ENCODE measurements at regions not wholly inside any gene's neighbourhood (a gene's known extent, or its start where the extent isn't known, plus 50 kb on each side); places are given as distances from the start of the nearest gene placed in this dataset.

DNA sequence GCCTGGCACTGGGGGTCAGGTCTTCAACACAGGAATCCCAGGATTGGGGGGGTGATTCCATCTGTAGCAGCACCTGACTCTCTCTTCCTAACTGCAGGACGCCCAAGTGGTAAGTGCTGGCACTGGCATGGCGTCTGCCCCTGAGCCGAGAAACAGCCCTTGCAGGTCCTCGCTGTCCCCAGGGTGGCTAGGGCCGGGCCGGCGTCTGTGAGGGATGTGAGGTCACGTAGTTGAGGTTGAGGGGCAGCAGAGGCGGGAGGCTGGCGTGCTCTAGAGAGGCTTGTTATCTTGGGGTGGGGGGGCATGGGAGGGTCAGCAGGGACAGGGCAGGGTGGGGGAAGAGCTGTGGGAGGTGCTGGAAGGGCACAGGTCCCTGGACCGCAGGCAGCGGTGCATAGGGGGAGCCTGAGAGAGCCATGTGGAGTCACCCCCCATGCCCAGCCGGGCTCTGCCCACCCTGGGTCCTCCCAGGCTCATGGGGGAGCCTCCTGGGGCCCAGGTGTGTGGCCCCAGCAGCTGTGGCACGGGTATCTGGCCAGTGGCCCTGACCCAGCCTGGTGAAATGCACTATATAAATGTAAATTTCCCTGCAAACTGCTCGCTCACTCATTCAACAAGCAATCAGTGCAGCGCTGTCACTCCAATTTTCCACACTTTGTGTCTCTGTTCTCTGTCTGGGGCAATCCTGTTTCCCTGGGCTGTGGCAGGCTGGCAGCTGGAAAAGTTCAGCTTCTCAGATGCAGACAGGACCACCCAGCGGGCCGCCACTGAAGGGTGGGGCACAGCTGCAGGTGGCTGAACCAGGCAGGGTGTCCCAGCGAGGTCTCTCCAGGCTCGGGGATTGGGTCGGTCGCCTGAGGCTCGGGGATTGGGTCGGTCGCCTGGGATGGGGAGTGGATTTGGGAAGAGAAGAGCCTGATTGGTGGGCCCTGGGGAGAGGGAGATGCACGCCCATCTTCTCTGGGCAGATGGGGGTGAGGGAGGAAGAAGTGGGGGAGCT is 102.2 kb upstream of the NKX1-1 start:
- no peaks in the 10 kb centered on the region for H3K9me3 Mint-ChIP-seq
- H3K4me1 Mint-ChIP-seq: no peaks in the 10 kb centered on the region
- H3K27me3 Mint-ChIP-seq (ENCODE audit: low read depth in 3 of 3): peaks cover 0 to 5% (median 2%) of the 10 kb centered on the region in 3 donors
- H3K27ac Mint-ChIP-seq: no peak overlapping the region
- peaks cover 0 to 2% (median 0%) of the 10 kb centered on the region in 3 donors for H3K36me3 Mint-ChIP-seq
- no peak overlapping the region for H3K4me3 Mint-ChIP-seq
- no peak for DNase-seq

GRCh38 chr4:1506956-1507721 is 100.9 kb upstream of the NKX1-1 start:
- H3K4me1 Mint-ChIP-seq: no peaks in the 10 kb centered on the region
- no peaks in the 10 kb centered on the region for H3K9me3 Mint-ChIP-seq
- H3K27me3 Mint-ChIP-seq (ENCODE audit: low read depth in 3 of 3): peaks cover 0 to 5% (median 2%) of the 10 kb centered on the region in 3 donors
- DNase-seq: no peak
- H3K36me3 Mint-ChIP-seq: peaks cover 0 to 2% (median 0%) of the 10 kb centered on the region in 3 donors
- H3K27ac Mint-ChIP-seq: no peak overlapping the region
- no peak overlapping the region for H3K4me3 Mint-ChIP-seq

DNA sequence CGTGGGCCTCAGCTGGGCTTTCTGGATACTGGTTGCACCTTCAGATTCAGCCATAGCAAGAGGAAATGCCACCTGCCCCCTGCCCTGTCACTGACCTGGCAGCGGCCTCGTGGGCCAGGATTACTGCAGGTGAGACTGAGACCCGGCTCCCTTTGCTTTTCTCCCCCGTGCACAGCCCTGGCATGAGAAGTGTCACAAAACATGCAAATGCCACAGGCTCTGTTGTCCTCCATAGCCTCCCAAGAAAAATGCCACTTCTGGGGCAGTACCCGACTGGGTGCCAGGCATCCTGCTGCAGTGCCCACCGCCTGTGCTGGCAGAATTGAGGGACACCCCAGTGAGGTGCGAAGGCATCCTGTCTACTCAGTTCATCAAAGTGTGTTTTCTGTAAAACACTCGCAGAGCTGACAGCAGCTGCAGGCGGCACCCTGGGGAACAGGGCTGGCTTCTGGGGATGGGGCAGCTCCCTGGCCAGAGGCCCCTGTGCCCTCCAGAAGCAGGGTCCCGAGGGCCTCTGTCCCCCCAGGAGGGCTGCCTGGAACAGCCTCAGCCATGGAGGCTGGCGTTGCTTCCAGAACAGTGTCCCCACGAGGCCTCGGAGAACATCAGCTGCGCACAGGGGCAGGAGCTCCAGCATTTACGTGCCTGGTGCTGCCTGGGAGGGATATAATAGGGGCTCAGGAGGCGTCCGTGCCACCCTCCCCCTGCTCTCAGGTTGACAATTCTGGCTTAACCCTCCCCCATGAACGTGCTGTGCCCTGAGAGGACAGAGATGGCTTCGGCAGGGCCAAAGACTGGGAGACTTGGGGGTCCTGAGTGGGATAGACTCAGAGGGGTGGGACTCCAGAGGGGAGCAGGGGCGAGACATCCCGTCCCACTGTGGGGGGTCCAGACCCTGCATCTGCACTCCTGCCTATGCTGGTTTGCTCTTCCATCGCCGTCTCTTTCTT is 99.5 kb upstream of the NKX1-1 start:
- H3K4me3 Mint-ChIP-seq: no peak overlapping the region
- H3K4me1 Mint-ChIP-seq: no peaks in the 10 kb centered on the region
- no peaks in the 10 kb centered on the region for H3K9me3 Mint-ChIP-seq
- DNase-seq: no peak
- H3K27ac Mint-ChIP-seq: no peak overlapping the region
- peaks cover 0 to 2% (median 2%) of the 10 kb centered on the region in 3 donors for H3K27me3 Mint-ChIP-seq (ENCODE audit: low read depth in 3 of 3)
- peaks cover 0 to 2% (median 0%) of the 10 kb centered on the region in 3 donors for H3K36me3 Mint-ChIP-seq

DNA sequence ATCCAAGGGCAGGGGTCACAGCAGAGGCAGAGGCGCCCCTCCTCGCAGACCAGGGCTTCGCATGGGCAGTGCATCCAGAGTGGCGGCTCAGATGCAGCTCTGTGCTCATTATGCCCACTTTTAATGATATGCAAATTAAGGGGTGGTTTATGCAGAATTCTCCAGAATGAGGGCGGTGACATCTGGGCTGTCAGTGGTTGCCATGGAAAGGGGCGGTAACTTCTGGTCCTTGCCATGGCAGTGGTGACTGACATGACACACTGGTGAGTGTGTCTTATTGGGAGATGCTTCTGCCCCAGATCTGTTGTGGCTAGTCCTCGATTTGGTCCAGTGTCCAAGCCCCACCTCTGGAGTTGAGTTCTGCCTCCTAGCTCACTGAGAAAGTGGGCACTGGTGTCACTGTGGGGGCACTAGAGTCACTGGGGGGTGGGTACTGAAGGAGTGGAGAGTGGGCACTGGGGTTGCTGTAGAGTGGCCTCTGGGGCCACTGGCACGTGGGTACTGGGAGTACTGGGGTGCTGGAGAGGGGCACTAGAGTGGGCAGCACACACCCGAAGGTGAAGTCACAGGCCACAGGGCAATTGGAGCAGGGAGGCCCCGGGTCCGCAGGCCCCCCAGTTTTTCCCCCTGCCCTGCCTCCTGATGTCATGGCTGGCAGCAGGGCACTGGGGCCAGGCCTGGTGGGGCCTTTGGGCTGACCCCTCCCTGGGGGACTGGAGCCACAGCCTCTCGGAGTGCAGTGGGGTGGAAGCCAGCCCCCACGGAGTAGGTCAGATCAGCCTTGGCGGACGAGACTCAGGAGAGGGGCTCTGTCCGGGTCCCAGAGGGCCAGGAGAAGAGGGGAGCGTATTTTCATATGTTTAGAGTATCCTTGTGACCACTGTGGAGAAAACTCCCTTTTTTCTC is 98.6 kb upstream of the NKX1-1 start:
- no peaks in the 10 kb centered on the region for H3K36me3 Mint-ChIP-seq
- H3K27me3 Mint-ChIP-seq (ENCODE audit: low read depth in 3 of 3): peaks cover 0 to 2% (median 0%) of the 10 kb centered on the region in 3 donors
- H3K27ac Mint-ChIP-seq: no peak overlapping the region
- H3K4me1 Mint-ChIP-seq: no peaks in the 10 kb centered on the region
- no peak overlapping the region for H3K4me3 Mint-ChIP-seq
- no peaks in the 10 kb centered on the region for H3K9me3 Mint-ChIP-seq
- DNase-seq: no peak

GRCh38 chr4:1503583-1504471 is 97.6 kb upstream of the NKX1-1 start:
- Mint-ChIP-seq H3K27me3 (ENCODE audit: low read depth in 3 of 3) (peaks cover 0 to 2% (median 0%) of the 10 kb centered on the region in 3 donors), H3K36me3 (no peaks in the 10 kb centered on the region), H3K9me3 (no peaks in the 10 kb centered on the region), H3K4me1 (no peaks in the 10 kb centered on the region), H3K4me3 (no peak overlapping the region), H3K27ac (no peak overlapping the region)
- no peak for DNase-seq

- H3K27ac Mint-ChIP-seq: no peak overlapping the region
- no peak for DNase-seq
- no peaks in the 10 kb centered on the region for H3K9me3 Mint-ChIP-seq
- no peaks in the 10 kb centered on the region for H3K4me1 Mint-ChIP-seq
- no peak overlapping the region for H3K4me3 Mint-ChIP-seq
- no peaks in the 10 kb centered on the region for H3K36me3 Mint-ChIP-seq
- peaks cover 0 to under 1% (median 0%) of the 10 kb centered on the region in 3 donors for H3K27me3 Mint-ChIP-seq (ENCODE audit: low read depth in 3 of 3)
Observed at GRCh38 chr4:1502976-1503375, 96.7 kb upstream of the NKX1-1 start.

DNA sequence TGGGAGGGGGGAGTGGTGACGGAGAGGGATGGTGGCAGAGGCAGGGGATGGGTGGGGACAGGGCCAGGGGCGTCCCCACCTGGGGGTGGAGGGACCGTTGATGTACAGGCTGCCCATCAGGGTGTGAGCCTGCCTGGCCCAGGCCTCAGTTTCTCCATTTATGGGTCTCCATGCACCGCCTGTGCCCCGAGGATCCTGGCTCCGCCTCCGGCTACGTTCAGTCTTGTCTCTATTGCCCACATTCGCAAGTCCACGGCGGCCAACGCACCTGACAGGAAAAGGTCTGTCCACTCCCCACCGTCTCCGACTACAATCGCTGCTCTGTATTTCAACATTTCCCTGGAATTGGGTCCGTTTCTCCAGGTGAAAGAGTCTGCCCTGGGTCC is 96.3 kb upstream of the NKX1-1 start:
- H3K27me3 Mint-ChIP-seq (ENCODE audit: low read depth in 3 of 3): no peaks in the 10 kb centered on the region
- no peaks in the 10 kb centered on the region for H3K36me3 Mint-ChIP-seq
- H3K4me1 Mint-ChIP-seq: no peaks in the 10 kb centered on the region
- H3K4me3 Mint-ChIP-seq: no peak overlapping the region
- no peak overlapping the region for H3K27ac Mint-ChIP-seq
- no peak for DNase-seq
- H3K9me3 Mint-ChIP-seq: no peaks in the 10 kb centered on the region

GRCh38 chr4:1501754-1502500 is 95.7 kb upstream of the NKX1-1 start:
- no peaks in the 10 kb centered on the region for H3K4me1 Mint-ChIP-seq
- no peak overlapping the region for H3K4me3 Mint-ChIP-seq
- H3K27ac Mint-ChIP-seq: no peak overlapping the region
- DNase-seq: no peak
- no peaks in the 10 kb centered on the region for H3K27me3 Mint-ChIP-seq (ENCODE audit: low read depth in 3 of 3)
- H3K36me3 Mint-ChIP-seq: no peaks in the 10 kb centered on the region
- no peaks in the 10 kb centered on the region for H3K9me3 Mint-ChIP-seq

GRCh38 chr4:1500966-1501753 is 94.9 kb upstream of the NKX1-1 start:
- no peaks in the 10 kb centered on the region for H3K27me3 Mint-ChIP-seq (ENCODE audit: low read depth in 3 of 3)
- H3K27ac Mint-ChIP-seq: no peak overlapping the region
- H3K4me3 Mint-ChIP-seq: no peak overlapping the region
- H3K36me3 Mint-ChIP-seq: no peaks in the 10 kb centered on the region
- H3K4me1 Mint-ChIP-seq: no peaks in the 10 kb centered on the region
- H3K9me3 Mint-ChIP-seq: no peaks in the 10 kb centered on the region
- DNase-seq: no peak

DNA sequence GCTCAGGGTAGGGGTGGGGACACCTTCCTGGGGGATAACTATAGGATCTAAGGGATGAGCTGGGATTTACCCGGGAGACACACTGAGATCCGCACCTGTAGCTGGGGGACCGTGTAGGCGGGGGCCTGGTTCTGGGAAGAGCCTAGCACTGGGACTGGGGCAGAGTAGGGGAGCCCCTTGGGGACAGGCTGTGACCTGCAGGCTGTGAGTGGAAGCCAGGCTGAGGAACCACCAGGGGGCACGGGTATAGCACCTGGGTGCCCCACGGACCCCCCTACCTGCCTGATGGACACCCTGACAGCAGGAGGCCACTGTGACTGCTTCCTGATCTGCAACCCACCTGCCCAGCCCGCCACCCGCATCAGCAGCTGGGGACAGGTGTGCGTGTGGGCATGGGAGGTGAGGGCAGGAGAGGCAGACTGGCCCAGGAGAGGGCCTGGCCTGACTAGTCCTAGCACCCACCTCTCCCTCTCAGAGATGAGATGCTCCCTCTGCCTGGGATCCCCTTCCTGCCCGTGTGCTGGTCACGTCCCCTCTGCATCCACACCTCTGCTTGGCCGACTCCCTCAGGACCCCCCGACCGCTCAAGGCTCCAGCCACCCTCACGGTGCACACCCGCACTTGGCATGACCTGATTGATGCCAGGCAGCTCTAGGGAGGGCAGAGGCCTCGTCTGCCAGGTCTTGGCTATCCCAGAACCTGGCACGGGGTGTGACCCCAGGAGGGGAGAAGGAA is 94.2 kb upstream of the NKX1-1 start:
- Mint-ChIP-seq H3K27ac (no peak overlapping the region), H3K4me3 (no peak overlapping the region)

More for the DNA sequence above, 94.2 kb upstream of the NKX1-1 start:
- Mint-ChIP-seq H3K4me1 (no peaks in the 10 kb centered on the region), H3K36me3 (no peaks in the 10 kb centered on the region), H3K27me3 (ENCODE audit: low read depth in 3 of 3) (no peaks in the 10 kb centered on the region), H3K9me3 (no peaks in the 10 kb centered on the region)
- no peak for DNase-seq
